ENCODE measurements at regions not wholly inside any gene's neighbourhood (a gene's known extent, or its start where the extent isn't known, plus 50 kb on each side); places are given as distances from the start of the nearest gene placed in this dataset.

- Histone ChIP-seq H3K4me3 (ENCODE audit: low read length) (no peak overlapping the region), H3K9me2 (replicated peaks; ENCODE audit: control insufficient read depth, low read length) (no peaks in the 10 kb centered on the region), H3K4me1 (ENCODE audit: control insufficient read depth, low read length) (peaks cover 11% of the 10 kb centered on the region), H3K27me3 (ENCODE audit: control insufficient read depth, low read length) (no peaks in the 10 kb centered on the region), H3K79me2 (ENCODE audit: control insufficient read depth, low read length) (no peaks in the 10 kb centered on the region), H4K20me1 (ENCODE audit: control insufficient read depth, insufficient read depth, low read depth, low read length) (no peaks in the 10 kb centered on the region), H3K36me3 (ENCODE audit: control insufficient read depth, low read length) (no peaks in the 10 kb centered on the region), H3F3A (ENCODE audit: control insufficient read depth, insufficient read depth) (no peaks in the 10 kb centered on the region), H3K9me3 (ENCODE audit: control insufficient read depth, insufficient read depth, low read length) (no peaks in the 10 kb centered on the region), H3K4me2 (ENCODE audit: low read length) (no peak overlapping the region), H3K27ac (ENCODE audit: low read depth, low read length) (no peak overlapping the region)
- TF ChIP-seq EZH2phosphoT487 (IDR thresholded peaks at IDR 0.05; ENCODE audit: borderline replicate concordance, low read length) (no peak), CTCF (IDR thresholded peaks at IDR 0.05; ENCODE audit: low read depth, low read length, poor library complexity, severe bottlenecking) (no peak)
Measured at GRCh38 chr3:30470496-30470895, 135.9 kb upstream of the TGFBR2 start.

GRCh38 chr3:30471066-30471465 is 135.3 kb upstream of the TGFBR2 start:
- no peak overlapping the region for H3K27ac ChIP-seq (ENCODE audit: low read depth, low read length)
- H3K4me2 ChIP-seq (ENCODE audit: low read length), result no peak overlapping the region
- no peaks in the 10 kb centered on the region for H3K9me3 ChIP-seq (ENCODE audit: control insufficient read depth, insufficient read depth, low read length)
- no peaks in the 10 kb centered on the region for H3F3A ChIP-seq (ENCODE audit: control insufficient read depth, insufficient read depth)
- H3K4me1 ChIP-seq (ENCODE audit: control insufficient read depth, low read length), result peaks cover 11% of the 10 kb centered on the region
- H3K36me3 ChIP-seq (ENCODE audit: control insufficient read depth, low read length), result no peaks in the 10 kb centered on the region
- no peaks in the 10 kb centered on the region for H3K9me2 ChIP-seq (replicated peaks; ENCODE audit: control insufficient read depth, low read length)
- H3K27me3 ChIP-seq (ENCODE audit: control insufficient read depth, low read length), result no peaks in the 10 kb centered on the region
- no peaks in the 10 kb centered on the region for H4K20me1 ChIP-seq (ENCODE audit: control insufficient read depth, insufficient read depth, low read depth, low read length)
- H3K4me3 ChIP-seq (ENCODE audit: low read length), result no peak overlapping the region
- no peaks in the 10 kb centered on the region for H3K79me2 ChIP-seq (ENCODE audit: control insufficient read depth, low read length)
- TF ChIP-seq EZH2phosphoT487 (IDR thresholded peaks at IDR 0.05; ENCODE audit: borderline replicate concordance, low read length) (no peak), CTCF (IDR thresholded peaks at IDR 0.05; ENCODE audit: low read depth, low read length, poor library complexity, severe bottlenecking) (no peak)

GRCh38 chr3:30471796-30472489 is 134.5 kb upstream of the TGFBR2 start:
- Histone ChIP-seq H3K4me2 (ENCODE audit: low read length) (no peak overlapping the region), H3K27ac (ENCODE audit: low read depth, low read length) (no peak overlapping the region), H3K79me2 (ENCODE audit: control insufficient read depth, low read length) (no peaks in the 10 kb centered on the region), H3K4me3 (ENCODE audit: low read length) (no peak overlapping the region), H3K27me3 (ENCODE audit: control insufficient read depth, low read length) (no peaks in the 10 kb centered on the region), H3K36me3 (ENCODE audit: control insufficient read depth, low read length) (no peaks in the 10 kb centered on the region), H3F3A (ENCODE audit: control insufficient read depth, insufficient read depth) (no peaks in the 10 kb centered on the region), H3K9me3 (ENCODE audit: control insufficient read depth, insufficient read depth, low read length) (no peaks in the 10 kb centered on the region), H4K20me1 (ENCODE audit: control insufficient read depth, insufficient read depth, low read depth, low read length) (no peaks in the 10 kb centered on the region), H3K9me2 (replicated peaks; ENCODE audit: control insufficient read depth, low read length) (no peaks in the 10 kb centered on the region), H3K4me1 (ENCODE audit: control insufficient read depth, low read length) (peaks cover 11% of the 10 kb centered on the region)
- no peak for TF ChIP-seq EZH2phosphoT487 (IDR thresholded peaks at IDR 0.05; ENCODE audit: borderline replicate concordance, low read length)
- TF ChIP-seq CTCF (IDR thresholded peaks at IDR 0.05; ENCODE audit: low read depth, low read length, poor library complexity, severe bottlenecking), result no peak

All from DOHH2 (cell line).